Activated naive CD4-positive, alpha-beta T cell treated with anti-CD3 and anti-CD28 coated beads, Interleukin-2, amount 50 U/mL, for 16 hours (primary cell): ENCODE measurements at regions not wholly inside any gene's neighbourhood (a gene's known extent, or its start where the extent isn't known, plus 50 kb on each side); places are given as distances from the start of the nearest gene placed in this dataset.
"Not testable (repeated sequence)": the region's sequence is repeated elsewhere in the genome, so short reads cannot be mapped to it uniquely, and the experiment has no call there.

ENCODE experiments used
- DNase-seq: peaks from one replicate; pipeline ENCODE4 v3.0.0-alpha.2; 2020

GRCh38 chr7:98777051-98777450 lies 92.8 kb downstream of the TMEM130 start:
- DNase-seq = no peak

DNA sequence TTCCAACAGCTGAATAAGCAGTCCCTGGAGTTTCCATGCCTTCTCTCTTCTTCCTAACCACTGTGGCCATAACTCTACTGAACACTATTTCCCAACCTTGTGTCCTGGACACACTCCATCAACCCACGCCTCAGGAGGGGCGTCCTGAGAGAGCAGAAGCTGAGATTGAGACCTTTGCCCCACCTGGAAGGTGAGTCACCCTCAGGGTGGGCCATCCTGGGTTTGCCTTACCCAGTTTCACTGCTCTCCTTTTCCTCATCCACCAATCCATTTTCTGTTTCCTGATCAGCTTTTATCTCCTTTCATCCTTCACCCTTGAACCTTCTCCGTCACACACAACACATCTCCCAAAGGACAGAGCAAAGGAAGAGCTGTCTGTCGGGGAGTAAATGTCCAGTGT lies 91.4 kb downstream of the TMEM130 start:
- DNase-seq = no peak

DNA sequence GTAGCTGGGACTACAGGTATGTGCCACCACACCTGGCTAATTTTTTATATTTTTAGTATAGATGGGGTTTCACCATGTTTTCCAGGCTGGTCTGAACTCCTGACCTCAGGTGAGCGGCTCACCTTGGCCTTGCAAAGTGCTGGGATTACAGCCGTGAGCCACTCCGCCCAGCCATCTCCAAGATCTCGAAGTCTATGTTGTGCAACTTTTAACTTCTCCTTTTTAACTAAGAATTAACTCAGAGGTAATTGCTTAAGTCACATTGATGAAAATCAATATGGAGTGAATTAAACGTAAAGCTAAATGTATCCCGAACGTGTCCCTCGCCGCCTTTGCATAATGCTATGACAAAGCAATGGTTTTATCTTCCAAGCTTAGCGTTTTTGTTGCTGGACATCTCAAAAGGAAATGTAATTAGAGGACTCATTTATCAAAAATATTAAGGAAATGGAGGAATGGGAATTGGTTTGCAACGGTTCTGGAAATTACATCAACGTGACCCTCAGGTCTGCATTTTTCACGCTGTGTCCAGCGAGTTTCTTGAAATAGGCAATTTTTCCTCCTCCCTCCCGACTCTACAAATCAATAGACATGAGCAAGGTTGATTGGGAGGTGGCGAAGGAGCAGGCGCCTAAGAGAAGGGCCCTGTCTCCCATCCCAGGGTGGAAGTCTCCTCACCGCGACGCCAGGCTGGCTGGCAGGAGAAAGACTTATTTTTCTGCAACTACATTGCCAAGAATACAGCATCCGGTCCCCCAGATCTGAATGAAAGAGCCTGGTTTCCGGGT lies 89.8 kb downstream of the TMEM130 start:
- DNase-seq = no peak

GRCh38 chr7:98784216-98784785 lies 85.5 kb downstream of the TMEM130 start:
- DNase-seq = no peak

GRCh38 chr7:98785929-98786571 lies 83.8 kb downstream of the TMEM130 start:
- DNase-seq = no peak

GRCh38 chr7:98788966-98789365 lies 80.8 kb downstream of the TMEM130 start:
- no peak for DNase-seq

DNA sequence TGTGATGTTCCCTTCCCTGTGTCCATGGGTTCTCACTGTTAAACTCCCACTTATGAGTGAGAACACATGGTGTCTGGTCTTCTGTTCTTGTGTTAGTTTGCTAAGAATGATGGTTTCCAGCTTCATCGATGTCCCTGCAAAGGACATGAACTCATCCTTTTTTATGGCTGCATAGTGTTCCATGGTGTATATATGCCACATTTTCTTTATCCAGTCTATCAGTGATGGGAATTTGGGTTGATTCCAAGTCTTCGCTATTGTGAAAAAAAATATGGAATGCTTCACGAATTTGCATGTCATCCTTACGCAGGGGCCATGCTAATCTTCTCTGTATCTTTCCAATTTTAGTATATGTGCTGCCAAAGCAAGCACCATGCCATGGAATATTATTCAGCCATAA lies 75.4 kb downstream of the TMEM130 start:
- not testable (repeated sequence) for DNase-seq

DNA sequence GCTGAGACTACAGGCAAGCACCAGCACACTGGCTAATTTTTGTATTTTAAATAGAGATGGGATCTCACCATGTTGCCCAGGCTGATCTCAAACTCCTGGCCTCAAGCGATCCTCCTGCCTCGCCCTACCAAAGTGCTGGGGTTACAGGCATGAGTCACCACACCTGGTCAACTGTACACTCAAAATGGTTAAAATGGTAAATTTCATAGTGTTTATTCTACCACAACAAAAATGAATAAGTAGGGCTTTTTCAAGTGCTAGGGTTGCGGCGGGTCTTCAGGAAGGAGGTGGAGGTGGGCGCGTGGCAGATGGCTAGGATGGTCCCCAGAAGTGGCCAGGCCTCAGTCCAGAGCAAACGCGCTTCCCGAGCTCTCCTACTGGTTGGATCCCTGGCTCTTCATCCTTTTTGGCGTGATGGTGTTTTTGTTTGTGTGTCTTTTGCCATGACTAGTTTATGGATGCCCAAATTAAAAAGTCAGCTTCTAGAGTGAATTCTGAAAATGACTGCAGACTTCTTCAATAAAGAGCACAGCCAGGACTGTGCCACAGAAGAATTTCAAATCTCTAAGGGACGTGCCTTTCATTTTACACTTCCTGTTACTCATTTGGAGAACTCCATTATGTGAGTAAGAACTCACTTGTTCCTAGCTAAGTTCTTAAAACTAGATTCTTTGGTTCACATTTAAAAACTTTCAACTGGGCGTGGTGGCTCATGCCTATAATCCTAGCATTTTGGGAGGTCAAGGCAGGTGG lies 73.9 kb downstream of the TMEM130 start:
- DNase-seq = no peak
